RPMI8226 (cell line): ENCODE measurements at regions not wholly inside any gene's neighbourhood (a gene's known extent, or its start where the extent isn't known, plus 50 kb on each side); places are given as distances from the start of the nearest gene placed in this dataset.
A peak's percentile ranks its signal among the peaks of the same experiment; 100 is the strongest.
"Not testable (repeated sequence)": the region's sequence is repeated elsewhere in the genome, so short reads cannot be mapped to it uniquely, and the experiment has no call there.

Experiments
- DNase-seq: peaks from one replicate; pipeline ENCODE4 v3.0.0-alpha.2; 2015

GRCh38 chr13:70981219-70981618 is 873.0 kb upstream of the KLHL1 start:
- not testable (repeated sequence) for DNase-seq

- DNase-seq, result no peak
Measured at GRCh38 chr13:70969321-70969720, 861.1 kb upstream of the KLHL1 start.

- no peak for DNase-seq
Measured at GRCh38 chr13:70967564-70967963, 859.3 kb upstream of the KLHL1 start.

DNA sequence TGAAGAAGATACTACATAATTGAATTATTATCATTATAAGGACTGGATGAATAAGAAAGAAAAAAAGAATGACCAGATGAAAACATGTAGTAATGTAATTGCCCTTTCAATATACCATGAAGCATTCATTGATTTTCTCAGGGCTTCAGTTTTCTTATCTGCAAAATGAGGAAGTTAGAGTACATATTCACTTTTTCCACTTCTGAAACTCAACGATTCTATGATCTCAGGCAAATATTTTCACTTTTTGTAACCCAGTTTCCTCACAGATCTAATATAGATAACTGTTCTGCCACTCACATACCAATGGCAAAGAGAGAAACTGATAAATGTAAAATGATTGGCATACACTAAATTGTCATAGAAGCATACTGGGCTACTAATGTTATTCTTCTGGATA is 856.6 kb upstream of the KLHL1 start:
- no peak for DNase-seq

DNA sequence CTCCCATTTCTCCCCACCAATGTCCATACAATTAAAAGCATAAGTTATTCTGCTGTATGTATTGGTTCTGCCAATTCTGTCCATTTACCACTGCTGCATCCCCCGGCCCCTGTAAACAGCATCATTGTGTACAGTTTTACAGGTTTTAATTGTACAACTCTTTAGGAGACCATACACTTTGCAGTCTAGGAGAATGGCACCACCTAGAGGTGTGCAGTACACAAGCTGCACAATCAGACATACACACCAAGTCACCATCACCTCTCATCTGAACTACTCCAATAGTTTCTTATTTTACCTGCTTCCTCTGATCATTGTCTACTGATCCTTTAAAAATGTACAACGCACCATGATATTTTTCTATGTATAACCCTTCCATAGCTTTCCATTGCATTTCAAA is 855.9 kb upstream of the KLHL1 start:
- DNase-seq, result no peak

DNA sequence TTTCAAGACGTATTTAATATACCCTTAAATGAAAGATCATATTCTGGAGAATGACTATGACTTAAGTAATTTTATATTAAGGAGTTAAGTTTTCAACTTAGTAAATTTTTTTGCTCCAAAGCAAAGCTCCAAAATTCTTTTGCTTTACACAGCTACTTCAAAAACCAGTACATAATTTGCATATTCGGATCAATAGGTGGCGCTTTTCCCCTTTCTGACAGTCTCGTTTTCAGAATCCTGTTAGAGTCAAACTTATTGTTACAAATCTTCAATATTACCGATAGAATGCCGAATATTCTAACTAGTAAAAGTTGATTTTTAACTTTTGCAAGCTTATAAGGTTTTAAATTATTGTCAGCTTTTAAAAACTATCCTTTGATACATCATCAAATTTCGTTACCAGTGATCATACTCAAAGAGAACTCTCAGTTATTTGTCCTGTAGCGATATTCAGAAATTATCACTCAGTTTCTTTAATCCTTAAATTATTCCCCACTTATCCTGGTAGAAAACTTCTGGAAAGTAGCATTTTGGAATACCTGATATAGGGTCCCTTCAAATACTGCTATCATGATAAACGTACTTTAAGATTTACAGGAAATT is 852.7 kb upstream of the KLHL1 start:
- peak; percentile 35 for DNase-seq

DNA sequence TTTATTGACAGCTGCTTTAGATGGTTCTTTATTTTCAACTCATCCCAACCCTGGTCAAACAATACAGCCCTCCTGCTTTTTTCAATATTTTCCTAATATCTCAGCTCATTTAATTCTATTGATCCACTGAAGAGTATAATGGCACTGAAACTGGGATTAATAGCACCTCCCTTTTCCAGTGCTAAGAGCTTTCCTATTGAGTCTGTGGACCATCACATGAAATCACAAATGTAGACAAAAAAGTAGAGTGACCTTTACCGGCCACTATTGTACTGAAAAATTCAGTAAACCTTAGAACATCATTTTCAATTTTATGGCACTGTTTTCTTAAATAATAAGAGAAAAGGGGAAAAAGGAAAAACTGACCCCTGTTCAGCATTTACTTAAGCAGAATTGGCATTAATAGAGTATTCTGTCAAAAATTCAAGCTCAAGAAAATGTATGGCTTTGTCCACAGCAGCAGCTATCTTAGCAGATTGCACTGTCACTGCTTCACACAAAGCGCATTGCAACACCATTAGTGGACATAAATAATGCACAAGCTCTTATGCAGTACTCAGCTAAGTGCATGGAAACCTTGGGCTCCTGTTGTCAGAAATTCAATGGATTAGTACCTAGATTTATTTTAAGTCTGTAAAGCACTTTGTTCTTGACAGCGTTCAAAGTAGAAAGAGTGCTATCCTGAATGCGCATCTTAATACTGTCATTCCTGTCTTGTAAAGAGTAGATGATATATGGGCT is 851.0 kb upstream of the KLHL1 start:
- DNase-seq, result no peak

GRCh38 chr13:70955887-70956286 is 847.6 kb upstream of the KLHL1 start:
- no peak for DNase-seq

DNA sequence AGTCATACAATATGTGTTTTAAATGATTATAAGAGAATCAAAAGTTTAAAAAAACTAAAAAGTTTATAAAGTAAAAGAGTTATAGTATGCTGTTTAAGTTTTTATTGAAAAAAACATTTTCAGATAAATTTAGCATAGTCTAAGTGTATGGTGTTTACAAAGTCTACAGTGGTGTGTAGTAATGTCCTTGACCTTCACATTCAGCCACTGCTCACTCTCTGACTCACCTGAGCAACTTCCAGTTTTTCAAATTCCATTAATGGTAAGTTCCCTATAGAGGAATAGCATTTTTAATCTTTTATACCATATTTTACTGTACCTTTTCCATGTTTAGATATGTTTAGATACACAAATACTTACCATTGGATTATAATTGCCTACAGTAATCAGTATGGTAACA is 842.4 kb upstream of the KLHL1 start:
- no peak for DNase-seq

- no peak for DNase-seq
Measured at GRCh38 chr13:70945506-70945905, 837.3 kb upstream of the KLHL1 start.

DNA sequence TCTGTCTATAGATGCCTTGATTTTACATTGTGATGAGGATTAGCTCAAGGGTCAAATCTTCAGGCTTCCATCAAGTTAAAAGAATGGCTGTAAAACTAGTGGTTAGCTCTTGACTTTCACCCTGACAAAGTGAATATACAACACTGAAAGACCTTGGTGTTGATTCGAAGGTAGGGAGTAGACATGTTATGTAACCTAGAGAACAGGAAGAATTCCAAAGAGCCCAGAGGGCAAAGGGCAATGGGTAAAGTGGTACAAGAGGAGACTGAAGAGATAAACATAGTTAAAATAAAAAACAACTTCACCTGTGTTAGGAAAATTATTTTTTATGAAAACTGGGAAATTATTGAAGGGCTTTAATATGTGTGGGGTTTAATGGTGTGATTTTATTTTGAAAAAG is 833.2 kb upstream of the KLHL1 start:
- no peak for DNase-seq

- DNase-seq, result no peak
Measured at GRCh38 chr13:70938462-70938861, 830.2 kb upstream of the KLHL1 start.

DNA sequence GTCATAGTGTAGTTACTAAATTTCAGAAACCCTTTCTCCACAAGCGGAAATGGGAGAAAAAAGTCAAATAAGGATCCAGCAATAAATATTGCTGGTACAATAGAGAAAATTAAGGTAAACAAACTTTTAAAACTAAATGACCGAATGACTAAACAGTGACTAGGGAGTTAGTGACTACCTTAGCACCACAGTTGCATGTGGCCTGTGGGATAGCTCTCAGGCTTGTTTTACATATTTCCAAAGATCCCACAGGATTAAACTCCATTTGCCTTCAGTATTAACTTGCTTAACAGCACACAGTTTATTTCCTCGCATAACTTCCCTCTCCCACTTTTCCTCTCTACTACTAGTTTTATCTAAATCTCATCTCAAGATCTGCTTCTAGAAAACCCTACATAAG is 824.3 kb upstream of the KLHL1 start:
- no peak for DNase-seq

GRCh38 chr13:70923863-70924752 is 815.9 kb upstream of the KLHL1 start:
- DNase-seq, result no peak

DNA sequence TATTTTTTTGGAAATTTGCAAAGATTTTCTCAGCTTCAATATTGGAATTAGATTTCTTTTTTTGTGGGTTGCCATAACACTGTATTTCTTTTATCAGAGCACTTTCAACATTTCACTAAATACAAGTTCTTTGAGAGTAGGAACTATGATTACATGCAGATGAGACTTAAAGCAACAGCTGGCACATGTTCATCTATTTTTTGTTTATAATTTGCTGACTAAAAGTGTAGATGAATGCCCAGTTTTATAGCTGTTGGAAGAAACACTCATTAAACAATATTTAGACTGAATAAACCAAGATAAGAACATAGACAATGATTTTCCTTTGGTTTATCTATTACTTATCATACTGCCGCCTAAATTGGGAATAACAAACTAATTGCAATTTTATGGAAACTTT is 803.0 kb upstream of the KLHL1 start:
- DNase-seq, result no peak

- no peak for DNase-seq
Measured at GRCh38 chr13:70908795-70909194, 800.5 kb upstream of the KLHL1 start.

GRCh38 chr13:70905035-70905434 is 796.8 kb upstream of the KLHL1 start:
- DNase-seq, result no peak

DNA sequence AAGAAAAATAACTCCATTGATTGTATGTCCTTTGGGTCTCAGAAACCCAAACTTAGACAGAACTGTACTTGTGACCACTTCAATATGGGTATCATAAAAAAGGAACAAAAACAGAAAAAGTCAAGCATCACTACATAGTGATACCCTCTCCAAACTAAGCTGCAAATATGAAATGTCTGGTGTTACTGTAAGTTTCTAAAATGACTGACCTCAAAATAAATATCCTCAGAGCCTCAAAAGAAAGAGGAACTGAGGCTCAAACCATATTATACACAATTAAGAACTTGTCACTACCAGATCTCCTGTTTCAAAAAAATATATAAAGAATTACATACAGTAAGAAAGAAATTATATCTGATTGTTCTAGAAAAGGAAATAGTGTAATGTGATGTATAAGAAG is 787.9 kb upstream of the KLHL1 start:
- DNase-seq, result no peak

DNA sequence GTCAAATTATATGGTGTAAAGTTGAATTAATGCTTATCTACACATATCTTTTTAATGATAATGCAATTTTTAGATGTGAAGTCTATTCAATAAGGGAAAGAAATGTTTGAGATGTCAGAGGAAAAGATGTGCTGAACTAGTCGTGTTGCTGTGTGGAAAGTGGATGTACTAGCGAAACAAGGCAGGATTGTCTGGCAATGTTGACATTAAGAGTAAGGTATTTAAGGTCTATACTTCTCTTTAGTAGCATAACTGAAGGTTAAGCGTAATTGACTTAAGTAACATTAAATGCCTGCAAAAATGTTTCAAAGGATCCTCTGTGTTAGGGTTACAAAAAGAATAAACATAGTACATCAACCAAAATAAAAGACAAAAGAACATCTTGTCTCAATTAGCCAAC is 787.3 kb upstream of the KLHL1 start:
- DNase-seq, result no peak

DNA sequence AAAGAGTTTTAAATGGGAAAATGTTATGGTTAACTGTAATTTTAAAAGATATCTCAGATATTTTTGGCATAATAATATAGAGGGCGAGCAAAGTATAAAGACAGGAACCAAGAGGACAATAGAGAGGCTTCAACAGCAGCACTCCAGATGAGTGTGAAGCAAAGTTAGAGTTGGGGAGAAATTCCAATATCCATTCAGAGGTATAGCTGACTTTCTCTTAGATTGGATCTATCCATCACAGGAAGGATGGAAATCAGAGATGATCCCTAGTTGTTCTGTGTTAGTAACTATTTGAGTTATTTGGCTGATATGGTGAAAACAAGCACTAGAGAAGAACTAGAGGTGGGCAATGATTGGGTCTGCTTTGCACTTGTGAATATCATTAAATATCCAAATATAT is 786.0 kb upstream of the KLHL1 start:
- no peak for DNase-seq

GRCh38 chr13:70893832-70894231 is 785.6 kb upstream of the KLHL1 start:
- peak; percentile 2 for DNase-seq

DNA sequence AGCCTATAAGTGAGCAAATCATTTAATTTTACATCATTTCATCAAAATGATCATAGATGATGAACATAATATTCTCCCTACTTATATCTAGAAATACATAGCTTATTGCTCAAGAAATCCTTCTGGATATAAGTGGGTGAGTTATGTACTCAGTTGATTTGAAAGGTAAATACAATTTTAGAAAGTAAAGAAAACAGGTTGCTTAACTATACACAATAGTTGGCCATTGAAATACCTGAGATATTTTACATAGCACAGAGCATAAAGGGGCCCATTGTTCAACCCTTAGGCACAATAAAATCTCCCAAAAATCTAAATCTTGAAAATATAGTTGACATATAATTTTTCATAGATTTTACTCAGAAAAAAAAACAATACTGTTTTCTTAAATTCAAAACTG is 782.0 kb upstream of the KLHL1 start:
- no peak for DNase-seq

- DNase-seq, result no peak
Measured at GRCh38 chr13:70889163-70889562, 780.9 kb upstream of the KLHL1 start.

- no peak for DNase-seq
Measured at GRCh38 chr13:70884196-70884595, 775.9 kb upstream of the KLHL1 start.
